ENCODE measurements at regions not wholly inside any gene's neighbourhood (a gene's known extent, or its start where the extent isn't known, plus 50 kb on each side); places are given as distances from the start of the nearest gene placed in this dataset.

DNA sequence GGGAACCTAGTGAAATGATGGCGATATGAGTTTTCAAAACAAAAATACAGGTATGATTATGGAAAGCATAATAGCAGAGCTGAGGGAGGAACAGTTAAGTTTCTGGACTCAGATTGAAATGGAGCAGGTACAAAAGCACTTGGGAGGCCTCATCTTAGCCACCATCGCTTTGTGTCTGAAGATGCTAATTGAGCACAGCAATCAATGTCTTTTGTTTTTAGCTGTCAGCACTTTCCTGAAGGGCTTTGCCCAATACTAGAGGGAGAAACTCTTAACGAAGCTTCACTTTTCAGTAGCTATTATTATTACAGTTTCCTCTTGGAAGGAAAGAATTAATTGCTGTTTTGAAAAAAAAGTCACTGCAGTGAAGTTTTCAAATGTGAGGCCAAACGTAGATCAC is 348.7 kb downstream of the RWDD3 start:
- DNase-seq: no peak
- Histone ChIP-seq H3F3A (replicated peaks; ENCODE audit: insufficient read depth) (no peaks in the 10 kb centered on the region), H2AFZ (ENCODE audit: low read depth) (no peak overlapping the region), H3K4me3 (ENCODE audit: low read depth in 2 of 2, low read length in 1 of 2) (no peak overlapping the region), H4K20me1 (ENCODE audit: insufficient read depth) (no peaks in the 10 kb centered on the region), H3K79me2 (ENCODE audit: insufficient read depth) (no peaks in the 10 kb centered on the region), H3K4me2 (no peak overlapping the region), H3K27me3 (ENCODE audit: insufficient read depth) (no peaks in the 10 kb centered on the region), H3K36me3 (replicated peaks in 1 of 2; ENCODE audit: control insufficient read depth in 1 of 2, insufficient read depth in 2 of 2, low read length in 1 of 2) (no peaks in the 10 kb centered on the region), H3K9me3 (no peaks in the 10 kb centered on the region), H3K9me2 (no peaks in the 10 kb centered on the region), H3K9ac (no peak overlapping the region), H3K4me1 (ENCODE audit: control insufficient read depth in 1 of 2, insufficient read depth in 2 of 2, low read depth in 1 of 2, low read length in 1 of 2) (peaks cover 0 to 2% of the 10 kb centered on the region in 2 experiments; a peak in 2 of 4 replicates), H3K27ac (ENCODE audit: low read depth in 2 of 2, low read length in 1 of 2) (peak overlapping the region in 1 of 2 experiments; percentile 87; a peak in 2 of 4 replicates)
- CTCF ChIA-PET: interaction anchor here (0.6 kb wide), 1 partner anchor 311 kb away, joined by 3 read pairs; no protein-coding TSS in a partner anchor
- WGBS (ENCODE audit: low lambda C conversion rate): 20% methylated on average over 4 of the region's 4 CpGs
- POLR2A ChIA-PET: no interaction called here
- TF ChIP-seq, protein P1, sequence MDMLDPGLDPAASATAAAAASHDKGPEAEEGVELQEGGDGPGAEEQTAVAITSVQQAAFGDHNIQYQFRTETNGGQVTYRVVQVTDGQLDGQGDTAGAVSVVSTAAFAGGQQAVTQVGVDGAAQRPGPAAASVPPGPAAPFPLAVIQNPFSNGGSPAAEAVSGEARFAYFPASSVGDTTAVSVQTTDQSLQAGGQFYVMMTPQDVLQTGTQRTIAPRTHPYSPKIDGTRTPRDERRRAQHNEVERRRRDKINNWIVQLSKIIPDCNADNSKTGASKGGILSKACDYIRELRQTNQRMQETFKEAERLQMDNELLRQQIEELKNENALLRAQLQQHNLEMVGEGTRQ (IDR thresholded peaks at IDR 0.05; ENCODE audit: borderline replicate concordance, low read depth, low read length): no peak
- TF ChIP-seq NFIC (IDR thresholded peaks at IDR 0.05; ENCODE audit: borderline replicate concordance) (no peak), EP300 (IDR thresholded peaks at IDR 0.05; ENCODE audit: borderline replicate concordance in 1 of 2, low read depth in 1 of 2, low read length in 1 of 2) (no peak), MXI1 (IDR thresholded peaks at IDR 0.05; ENCODE audit: low read depth, low read length) (no peak), YY1 (IDR thresholded peaks at IDR 0.05; ENCODE audit: low read depth) (no peak)
- TF ChIP-seq, protein P2, sequence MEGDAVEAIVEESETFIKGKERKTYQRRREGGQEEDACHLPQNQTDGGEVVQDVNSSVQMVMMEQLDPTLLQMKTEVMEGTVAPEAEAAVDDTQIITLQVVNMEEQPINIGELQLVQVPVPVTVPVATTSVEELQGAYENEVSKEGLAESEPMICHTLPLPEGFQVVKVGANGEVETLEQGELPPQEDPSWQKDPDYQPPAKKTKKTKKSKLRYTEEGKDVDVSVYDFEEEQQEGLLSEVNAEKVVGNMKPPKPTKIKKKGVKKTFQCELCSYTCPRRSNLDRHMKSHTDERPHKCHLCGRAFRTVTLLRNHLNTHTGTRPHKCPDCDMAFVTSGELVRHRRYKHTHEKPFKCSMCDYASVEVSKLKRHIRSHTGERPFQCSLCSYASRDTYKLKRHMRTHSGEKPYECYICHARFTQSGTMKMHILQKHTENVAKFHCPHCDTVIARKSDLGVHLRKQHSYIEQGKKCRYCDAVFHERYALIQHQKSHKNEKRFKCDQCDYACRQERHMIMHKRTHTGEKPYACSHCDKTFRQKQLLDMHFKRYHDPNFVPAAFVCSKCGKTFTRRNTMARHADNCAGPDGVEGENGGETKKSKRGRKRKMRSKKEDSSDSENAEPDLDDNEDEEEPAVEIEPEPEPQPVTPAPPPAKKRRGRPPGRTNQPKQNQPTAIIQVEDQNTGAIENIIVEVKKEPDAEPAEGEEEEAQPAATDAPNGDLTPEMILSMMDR (IDR thresholded peaks at IDR 0.05): no peak
- TF ChIP-seq, protein P3, sequence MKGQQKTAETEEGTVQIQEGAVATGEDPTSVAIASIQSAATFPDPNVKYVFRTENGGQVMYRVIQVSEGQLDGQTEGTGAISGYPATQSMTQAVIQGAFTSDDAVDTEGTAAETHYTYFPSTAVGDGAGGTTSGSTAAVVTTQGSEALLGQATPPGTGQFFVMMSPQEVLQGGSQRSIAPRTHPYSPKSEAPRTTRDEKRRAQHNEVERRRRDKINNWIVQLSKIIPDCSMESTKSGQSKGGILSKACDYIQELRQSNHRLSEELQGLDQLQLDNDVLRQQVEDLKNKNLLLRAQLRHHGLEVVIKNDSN (IDR thresholded peaks at IDR 0.05; ENCODE audit: borderline replicate concordance, low read depth): no peak
- TF ChIP-seq, protein P4, sequence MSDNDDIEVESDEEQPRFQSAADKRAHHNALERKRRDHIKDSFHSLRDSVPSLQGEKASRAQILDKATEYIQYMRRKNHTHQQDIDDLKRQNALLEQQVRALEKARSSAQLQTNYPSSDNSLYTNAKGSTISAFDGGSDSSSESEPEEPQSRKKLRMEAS (IDR thresholded peaks at IDR 0.05; ENCODE audit: low read depth): no peak

DNA sequence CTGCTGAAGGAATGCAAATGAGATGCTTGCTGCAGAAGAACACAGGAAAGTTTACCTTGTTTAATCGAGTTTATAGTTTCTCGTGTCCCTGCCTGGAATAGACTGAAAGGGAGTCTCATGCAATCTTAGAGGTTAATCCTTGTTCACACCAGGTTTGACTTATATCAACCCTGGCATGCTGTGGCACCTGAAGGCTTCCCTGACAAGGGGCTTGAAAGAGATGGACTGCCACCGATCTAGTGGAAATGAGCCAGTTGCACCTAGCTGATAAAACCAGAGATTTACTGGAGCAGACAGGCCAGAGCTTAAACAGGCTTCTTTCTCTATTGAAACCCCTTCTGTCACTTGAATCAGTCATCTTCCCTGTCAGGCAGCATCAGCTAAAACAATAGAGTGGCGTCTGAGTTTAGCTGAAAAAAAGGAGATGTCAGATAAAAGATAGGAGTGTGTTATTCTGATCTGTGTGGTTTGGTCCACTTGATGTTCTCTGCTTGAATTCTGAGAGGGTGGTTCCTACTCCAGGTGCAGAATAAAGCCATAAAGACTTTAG is 349.7 kb downstream of the RWDD3 start:
- no peaks in the 10 kb centered on the region for H3K9me2 ChIP-seq
- H3K9ac ChIP-seq: no peak overlapping the region
- no peak overlapping the region for H2AFZ ChIP-seq (ENCODE audit: low read depth)
- H3F3A ChIP-seq (replicated peaks; ENCODE audit: insufficient read depth): no peaks in the 10 kb centered on the region
- H4K20me1 ChIP-seq (ENCODE audit: insufficient read depth): no peaks in the 10 kb centered on the region
- peak overlapping the region in 1 of 2 experiments; percentile 87; a peak in 2 of 4 replicates for H3K27ac ChIP-seq (ENCODE audit: low read depth in 2 of 2, low read length in 1 of 2)
- no peak for DNase-seq
- peaks cover 0 to 2% of the 10 kb centered on the region in 2 experiments; a peak in 2 of 4 replicates for H3K4me1 ChIP-seq (ENCODE audit: control insufficient read depth in 1 of 2, insufficient read depth in 2 of 2, low read depth in 1 of 2, low read length in 1 of 2)
- POLR2A ChIA-PET: no interaction called here
- no peaks in the 10 kb centered on the region for H3K9me3 ChIP-seq
- no peaks in the 10 kb centered on the region for H3K79me2 ChIP-seq (ENCODE audit: insufficient read depth)
- no peak overlapping the region for H3K4me2 ChIP-seq
- WGBS (ENCODE audit: low lambda C conversion rate): 18% methylated on average over 3 of the region's 4 CpGs
- TF ChIP-seq GATA2 (CRISPR knock-in tag; IDR thresholded peaks at IDR 0.05): peak; percentile 60
- TF ChIP-seq, protein P5, sequence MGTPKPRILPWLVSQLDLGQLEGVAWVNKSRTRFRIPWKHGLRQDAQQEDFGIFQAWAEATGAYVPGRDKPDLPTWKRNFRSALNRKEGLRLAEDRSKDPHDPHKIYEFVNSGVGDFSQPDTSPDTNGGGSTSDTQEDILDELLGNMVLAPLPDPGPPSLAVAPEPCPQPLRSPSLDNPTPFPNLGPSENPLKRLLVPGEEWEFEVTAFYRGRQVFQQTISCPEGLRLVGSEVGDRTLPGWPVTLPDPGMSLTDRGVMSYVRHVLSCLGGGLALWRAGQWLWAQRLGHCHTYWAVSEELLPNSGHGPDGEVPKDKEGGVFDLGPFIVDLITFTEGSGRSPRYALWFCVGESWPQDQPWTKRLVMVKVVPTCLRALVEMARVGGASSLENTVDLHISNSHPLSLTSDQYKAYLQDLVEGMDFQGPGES (IDR thresholded peaks at IDR 0.05; ENCODE audit: low read depth, low read length): no peak
- H3K4me3 ChIP-seq (ENCODE audit: low read depth in 2 of 2, low read length in 1 of 2): no peak overlapping the region
- H3K36me3 ChIP-seq (replicated peaks in 1 of 2; ENCODE audit: control insufficient read depth in 1 of 2, insufficient read depth in 2 of 2, low read length in 1 of 2): no peaks in the 10 kb centered on the region
- H3K27me3 ChIP-seq (ENCODE audit: insufficient read depth): no peaks in the 10 kb centered on the region
- CTCF ChIA-PET: interaction anchor here (0.6 kb wide), 1 partner anchor 310 kb away, joined by 3 read pairs; no protein-coding TSS in a partner anchor

All from SK-N-SH (cell line).